Endothelial cell (in vitro differentiated cells): ENCODE measurements at regions not wholly inside any gene's neighbourhood (a gene's known extent, or its start where the extent isn't known, plus 50 kb on each side); places are given as distances from the start of the nearest gene placed in this dataset.

ENCODE experiments used
- DNase-seq: peaks from one replicate; pipeline ENCODE4 v3.0.0; 2021; ENCODE audit warnings: low spot score
- H3K27ac Mint-ChIP-seq: one replicate; pipeline ENCODE4 v1.8.0; 2021; ENCODE audit warnings: mixed read lengths, inconsistent platforms; ENCODE audit not compliant: unreplicated experiment
- H3K27me3 Mint-ChIP-seq: one replicate; pipeline ENCODE4 v1.8.0; 2021; ENCODE audit warnings: mild to moderate bottlenecking, moderate library complexity, mixed read lengths, inconsistent platforms; ENCODE audit not compliant: unreplicated experiment
- H3K36me3 Mint-ChIP-seq: one replicate; pipeline ENCODE4 v1.8.0; 2021; ENCODE audit warnings: mild to moderate bottlenecking, low read depth, mixed read lengths, inconsistent platforms; ENCODE audit not compliant: unreplicated experiment
- H3K4me1 Mint-ChIP-seq: one replicate; pipeline ENCODE4 v1.8.0; 2021; ENCODE audit warnings: mild to moderate bottlenecking, mixed read lengths, inconsistent platforms; ENCODE audit not compliant: unreplicated experiment
- H3K4me3 Mint-ChIP-seq: one replicate; pipeline ENCODE4 v1.8.0; 2021; ENCODE audit warnings: mild to moderate bottlenecking, mixed read lengths, inconsistent platforms; ENCODE audit not compliant: unreplicated experiment
- H3K9me3 Mint-ChIP-seq: one replicate; pipeline ENCODE4 v1.8.0; 2021; ENCODE audit warnings: mixed read lengths, inconsistent platforms; ENCODE audit not compliant: unreplicated experiment
- TF ChIP-seq, protein P1 (sequence below): fragments of 200-600 bp; sonication (generic); IDR thresholded peaks from one replicate; pipeline ENCODE4 v1.5.0; 2021; ENCODE audit warnings: antibody characterized with exemption; ENCODE audit not compliant: unreplicated experiment

DNA sequence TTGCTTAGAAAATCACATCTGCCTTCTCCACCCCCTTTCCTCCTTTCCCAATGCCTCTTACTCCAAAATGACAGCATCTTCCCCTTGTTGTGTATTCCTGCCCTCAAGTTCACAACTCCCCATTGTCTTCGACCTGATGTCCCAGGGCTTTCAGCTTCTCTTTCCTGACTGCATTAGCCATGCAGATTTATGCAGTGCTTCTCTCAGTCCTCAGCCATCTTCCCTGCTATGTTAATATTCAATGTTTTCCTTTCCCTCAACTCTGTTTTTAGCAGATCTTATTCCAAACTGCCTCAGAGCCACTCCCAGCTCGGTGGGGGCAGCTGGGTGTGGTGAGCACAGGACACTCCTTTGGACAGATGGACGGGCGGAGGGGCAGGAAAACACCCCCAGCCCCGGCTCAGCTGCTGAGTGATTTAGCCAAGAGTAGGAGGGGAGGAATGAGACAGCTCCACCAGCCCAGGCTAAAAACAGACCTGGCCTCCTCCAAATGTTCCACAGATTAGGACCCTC, 71.0 kb downstream of the CD2 start:
- Mint-ChIP-seq H3K4me1 (peaks cover 24% of the 10 kb centered on the region), H3K27me3 (peaks cover 2% of the 10 kb centered on the region), H3K9me3 (no peaks in the 10 kb centered on the region), H3K27ac (peak overlapping the region; percentile 2), H3K36me3 (no peaks in the 10 kb centered on the region), H3K4me3 (no peak overlapping the region)
- TF ChIP-seq, protein P1, sequence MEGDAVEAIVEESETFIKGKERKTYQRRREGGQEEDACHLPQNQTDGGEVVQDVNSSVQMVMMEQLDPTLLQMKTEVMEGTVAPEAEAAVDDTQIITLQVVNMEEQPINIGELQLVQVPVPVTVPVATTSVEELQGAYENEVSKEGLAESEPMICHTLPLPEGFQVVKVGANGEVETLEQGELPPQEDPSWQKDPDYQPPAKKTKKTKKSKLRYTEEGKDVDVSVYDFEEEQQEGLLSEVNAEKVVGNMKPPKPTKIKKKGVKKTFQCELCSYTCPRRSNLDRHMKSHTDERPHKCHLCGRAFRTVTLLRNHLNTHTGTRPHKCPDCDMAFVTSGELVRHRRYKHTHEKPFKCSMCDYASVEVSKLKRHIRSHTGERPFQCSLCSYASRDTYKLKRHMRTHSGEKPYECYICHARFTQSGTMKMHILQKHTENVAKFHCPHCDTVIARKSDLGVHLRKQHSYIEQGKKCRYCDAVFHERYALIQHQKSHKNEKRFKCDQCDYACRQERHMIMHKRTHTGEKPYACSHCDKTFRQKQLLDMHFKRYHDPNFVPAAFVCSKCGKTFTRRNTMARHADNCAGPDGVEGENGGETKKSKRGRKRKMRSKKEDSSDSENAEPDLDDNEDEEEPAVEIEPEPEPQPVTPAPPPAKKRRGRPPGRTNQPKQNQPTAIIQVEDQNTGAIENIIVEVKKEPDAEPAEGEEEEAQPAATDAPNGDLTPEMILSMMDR = no peak
- DNase-seq = no peak

DNA sequence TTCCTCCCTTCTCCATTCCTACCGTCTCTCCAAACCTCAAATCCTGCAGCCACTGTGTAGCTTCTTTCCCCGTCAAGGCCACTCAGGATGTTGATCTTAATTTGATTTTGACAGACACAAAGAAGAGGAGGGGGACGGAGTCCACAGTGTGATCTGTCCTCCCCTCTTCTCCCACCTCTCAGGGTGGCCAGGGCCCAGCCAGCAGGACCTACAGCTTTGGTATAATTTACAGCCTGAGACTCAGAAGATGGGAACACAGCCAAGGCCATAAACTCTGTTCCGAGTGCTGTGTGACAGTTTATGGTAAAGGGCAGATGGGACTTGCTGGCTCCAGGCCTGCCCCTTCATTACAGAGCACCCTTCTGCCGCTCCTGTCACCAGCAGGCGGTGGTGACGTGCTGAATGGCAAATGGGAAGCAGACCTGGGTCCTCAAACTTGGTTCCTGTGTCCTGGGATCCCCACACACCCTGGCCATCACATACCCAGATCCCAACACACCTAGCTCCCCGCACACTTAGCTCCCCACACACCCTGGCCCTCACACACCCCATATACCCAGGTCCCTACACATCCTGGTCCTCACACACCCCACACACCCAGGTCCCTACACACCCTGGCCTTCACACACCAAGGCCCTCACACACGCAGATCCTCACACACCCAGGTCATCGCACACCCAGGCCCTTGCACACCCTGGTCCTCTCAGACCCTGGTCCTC, 71.6 kb downstream of the CD2 start:
- DNase-seq = no peak
- Mint-ChIP-seq H3K4me1 (peaks cover 24% of the 10 kb centered on the region), H3K9me3 (no peaks in the 10 kb centered on the region), H3K4me3 (no peak overlapping the region), H3K36me3 (no peaks in the 10 kb centered on the region), H3K27me3 (peaks cover 2% of the 10 kb centered on the region), H3K27ac (no peak overlapping the region)
- TF ChIP-seq, protein P1 = no peak

DNA sequence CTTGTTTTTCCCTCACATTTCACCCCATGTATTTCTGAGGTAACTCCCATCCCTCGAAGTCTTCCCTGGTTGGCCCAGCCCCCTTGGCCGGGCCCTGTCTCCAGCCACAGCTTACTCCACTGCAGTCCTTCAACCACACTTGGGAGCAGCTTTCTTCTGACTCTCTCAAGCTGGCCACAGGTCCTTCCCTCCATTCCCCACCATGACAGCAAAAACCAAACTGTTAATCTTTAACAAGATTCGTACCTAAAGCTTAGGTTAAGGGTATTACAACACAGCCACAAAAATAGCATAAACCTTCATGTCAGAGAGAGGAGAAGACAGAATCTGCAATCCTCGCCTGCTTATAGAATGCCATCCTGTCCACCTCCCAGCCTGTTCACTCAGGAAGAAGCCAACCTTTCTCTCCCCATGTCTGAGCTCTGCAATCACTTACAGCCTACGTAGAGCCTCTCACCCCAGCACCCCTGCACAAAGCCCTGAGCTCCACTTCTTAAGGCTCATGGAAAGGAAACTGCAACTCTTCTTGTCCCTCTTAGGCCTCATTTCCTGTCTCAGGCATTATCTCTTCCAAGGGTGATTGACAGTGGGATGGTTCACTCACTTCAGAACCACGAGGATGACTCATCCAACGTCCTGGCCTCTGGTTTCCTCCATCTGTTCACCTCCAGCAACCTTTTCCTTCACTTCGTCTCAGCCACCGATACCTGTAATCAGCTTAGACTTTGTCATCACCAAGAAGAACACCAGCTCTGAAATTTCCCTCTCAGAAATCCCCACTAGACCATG, 72.8 kb downstream of the CD2 start:
- H3K36me3 Mint-ChIP-seq = no peaks in the 10 kb centered on the region
- TF ChIP-seq, protein P1 = no peak
- peaks cover 2% of the 10 kb centered on the region for H3K27me3 Mint-ChIP-seq
- no peak for DNase-seq
- no peaks in the 10 kb centered on the region for H3K9me3 Mint-ChIP-seq
- H3K4me3 Mint-ChIP-seq = peak overlapping the region; percentile 7
- peaks cover 25% of the 10 kb centered on the region for H3K4me1 Mint-ChIP-seq
- H3K27ac Mint-ChIP-seq = peak overlapping the region; percentile 62

DNA sequence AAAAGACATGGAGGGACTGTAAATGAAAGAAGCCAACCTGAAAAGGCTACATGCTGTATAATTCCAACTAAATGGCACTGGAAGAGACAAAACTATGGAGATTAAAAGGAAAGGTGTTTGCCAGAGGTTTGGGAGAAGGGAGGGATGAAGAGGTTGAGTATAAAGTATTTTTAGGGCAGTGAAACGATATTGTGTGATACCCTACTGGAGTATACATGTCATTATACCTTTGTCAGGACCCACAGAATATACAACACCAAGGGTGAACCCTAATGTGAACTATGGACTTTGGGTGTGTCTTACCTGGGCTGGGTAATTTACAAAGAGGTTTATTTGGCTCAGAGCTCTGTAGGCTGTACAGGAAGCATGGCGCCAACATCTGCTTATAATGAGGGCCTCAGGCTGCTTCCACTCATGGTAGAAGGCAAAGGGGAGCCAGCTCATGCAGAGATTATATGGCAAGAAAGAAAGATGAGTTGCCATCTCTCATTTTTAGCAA, 73.4 kb downstream of the CD2 start:
- H3K36me3 Mint-ChIP-seq = no peaks in the 10 kb centered on the region
- H3K4me3 Mint-ChIP-seq = peak overlapping the region; percentile 7
- no peaks in the 10 kb centered on the region for H3K9me3 Mint-ChIP-seq
- peaks cover 2% of the 10 kb centered on the region for H3K27me3 Mint-ChIP-seq
- no peak for DNase-seq
- H3K27ac Mint-ChIP-seq = peak overlapping the region; percentile 62
- TF ChIP-seq, protein P1 = no peak
- H3K4me1 Mint-ChIP-seq = peaks cover 26% of the 10 kb centered on the region
